HPDE6-E6E7 (cell line): ENCODE measurements at regions not wholly inside any gene's neighbourhood (a gene's known extent, or its start where the extent isn't known, plus 50 kb on each side); places are given as distances from the start of the nearest gene placed in this dataset.
"Not testable (repeated sequence)": the region's sequence is repeated elsewhere in the genome, so short reads cannot be mapped to it uniquely, and the experiment has no call there.

Experiments
- DNase-seq: peaks from one replicate; pipeline ENCODE4 v3.0.0; 2011; ENCODE audit warnings: missing footprints; ENCODE audit errors: extremely low spot score

DNA sequence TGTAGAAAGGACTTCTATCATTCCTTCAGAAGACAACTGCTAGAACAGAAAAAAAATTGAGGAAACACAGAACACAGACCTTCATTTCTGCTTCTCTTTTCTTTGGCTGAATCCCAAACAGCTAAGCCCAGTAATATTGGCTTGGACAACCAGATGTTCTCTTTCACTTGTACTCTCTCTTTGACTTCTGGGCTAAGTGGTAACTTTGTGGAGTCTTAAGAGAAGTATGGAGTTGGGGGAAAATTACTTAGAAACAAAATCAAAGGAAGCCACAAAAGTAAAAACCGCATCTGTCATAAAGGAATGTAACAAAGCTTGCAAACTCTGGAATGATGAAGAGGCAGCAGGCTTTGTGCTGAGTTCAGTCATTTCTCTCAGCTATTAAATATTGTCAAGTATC is 587.5 kb downstream of the CBLN4 start:
- DNase-seq: no peak

DNA sequence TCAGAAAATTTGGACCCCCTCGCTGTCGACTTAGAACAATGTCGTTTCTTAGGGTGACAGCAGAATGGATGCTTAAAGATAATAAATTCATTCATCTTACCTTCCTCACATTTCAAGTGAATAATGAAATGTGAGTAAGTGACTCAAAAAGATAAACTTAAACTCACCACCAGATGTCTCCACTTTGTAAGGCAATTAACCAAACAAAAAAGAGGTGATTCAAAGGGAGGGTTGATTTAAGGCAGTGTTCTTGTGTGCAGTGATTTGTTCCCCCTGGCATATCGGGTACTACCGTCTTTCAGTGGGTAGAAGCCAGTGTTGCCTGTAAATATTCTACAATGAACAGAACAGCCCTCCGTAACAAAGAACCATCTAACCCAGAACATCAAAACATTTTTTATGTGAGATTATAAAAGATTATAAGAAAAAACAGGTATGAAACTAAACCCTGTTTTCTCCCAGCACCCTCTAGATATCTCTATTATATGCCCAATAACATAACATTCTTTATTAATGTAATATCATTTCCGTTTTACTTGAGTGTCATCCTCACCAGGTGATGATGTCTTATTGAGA is 589.7 kb downstream of the CBLN4 start:
- peak; percentile 25 for DNase-seq

DNA sequence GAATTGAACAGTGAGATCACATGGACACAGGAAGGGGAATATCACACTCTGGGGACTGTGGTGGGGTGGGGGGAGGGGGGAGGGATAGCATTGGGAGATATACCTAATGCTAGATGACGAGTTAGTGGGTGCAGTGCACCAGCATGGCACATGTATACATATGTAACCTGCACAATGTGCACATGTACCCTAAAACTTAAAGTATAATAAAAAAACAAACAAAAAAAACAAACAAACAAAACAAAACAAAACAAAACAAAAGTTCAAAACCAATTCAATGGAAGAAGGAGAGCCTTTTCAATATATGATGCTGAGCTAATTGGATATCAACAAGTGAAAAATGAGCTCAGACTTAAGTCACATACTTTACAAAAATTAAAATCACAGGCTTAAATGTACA is 592.8 kb downstream of the CBLN4 start:
- DNase-seq: not testable (repeated sequence)

DNA sequence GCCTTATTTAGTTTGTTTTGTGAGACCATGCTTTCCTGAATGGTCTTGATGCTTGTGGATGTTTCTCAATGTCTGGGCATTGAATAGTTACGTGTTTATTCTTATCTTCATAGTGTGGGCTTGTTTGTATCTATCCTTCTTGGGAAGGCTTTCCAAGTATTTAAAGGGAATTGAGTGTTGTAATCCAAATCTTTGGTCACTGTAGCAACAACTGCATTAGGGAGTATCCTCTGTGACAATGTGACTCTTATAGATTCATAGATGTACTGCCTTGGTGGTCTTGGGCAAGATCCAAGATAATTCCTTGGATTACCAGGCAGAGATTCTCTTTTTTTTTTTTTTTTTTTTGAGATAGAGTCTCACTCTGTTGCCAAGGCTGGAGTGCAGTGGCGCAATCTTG is 598.4 kb downstream of the CBLN4 start:
- no peak for DNase-seq

DNA sequence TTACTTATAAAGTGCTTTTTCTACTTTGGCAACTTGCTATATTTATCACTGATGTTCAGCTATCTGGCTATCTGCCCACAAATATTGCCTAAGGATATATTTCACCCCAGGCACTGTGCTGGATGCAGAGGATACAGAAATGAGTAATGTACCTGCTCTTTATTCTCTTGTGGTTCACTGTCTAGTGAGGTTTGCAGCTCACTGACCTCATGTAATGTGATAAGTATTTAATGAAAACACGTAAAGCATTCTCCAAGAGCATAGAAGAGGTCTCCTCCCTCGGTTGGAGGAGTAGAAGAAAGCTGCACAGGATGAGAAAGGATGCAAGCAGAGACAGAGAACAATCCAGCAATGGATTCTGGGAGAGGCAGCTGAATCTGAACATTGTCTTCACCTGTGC is 610.7 kb downstream of the CBLN4 start:
- DNase-seq: no peak

DNA sequence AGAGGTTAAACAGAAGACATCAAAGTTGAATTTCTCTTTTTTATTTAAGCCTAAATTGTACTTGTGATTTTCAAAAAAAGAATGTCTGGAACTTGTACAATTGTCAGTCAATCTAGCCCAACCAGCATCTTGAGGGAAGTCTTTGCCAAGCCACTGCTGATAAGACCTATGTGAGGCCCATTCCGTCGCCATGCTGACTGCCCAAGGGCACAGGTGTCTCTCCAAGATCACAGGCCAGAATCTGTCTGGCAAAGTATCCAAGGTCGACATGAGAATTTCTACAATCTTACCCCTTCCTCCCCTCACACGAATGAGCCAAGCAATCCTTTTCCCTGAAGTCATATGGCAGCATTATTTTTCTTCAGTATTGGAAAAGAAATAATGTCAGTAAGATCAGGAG is 614.5 kb downstream of the CBLN4 start:
- DNase-seq: no peak

DNA sequence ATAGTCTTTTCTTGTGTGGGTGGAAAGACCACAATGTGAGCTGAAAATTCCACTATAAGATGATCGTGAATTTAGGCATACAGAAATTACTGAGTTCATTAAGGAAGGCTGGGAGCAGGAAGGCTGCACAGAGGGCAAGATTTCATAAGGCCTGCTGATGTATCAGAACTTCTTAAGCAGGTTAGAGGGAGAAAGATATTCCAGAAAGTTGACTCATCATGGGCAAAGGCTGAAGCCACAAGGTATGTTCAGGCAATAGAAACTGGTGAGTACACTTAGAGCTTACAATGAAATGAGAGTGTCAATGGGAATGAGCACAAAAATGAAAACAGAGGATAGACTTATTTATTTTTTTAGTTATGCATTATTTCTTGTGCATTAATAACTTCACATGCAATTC is 618.6 kb downstream of the CBLN4 start:
- peak; percentile 16 for DNase-seq

DNA sequence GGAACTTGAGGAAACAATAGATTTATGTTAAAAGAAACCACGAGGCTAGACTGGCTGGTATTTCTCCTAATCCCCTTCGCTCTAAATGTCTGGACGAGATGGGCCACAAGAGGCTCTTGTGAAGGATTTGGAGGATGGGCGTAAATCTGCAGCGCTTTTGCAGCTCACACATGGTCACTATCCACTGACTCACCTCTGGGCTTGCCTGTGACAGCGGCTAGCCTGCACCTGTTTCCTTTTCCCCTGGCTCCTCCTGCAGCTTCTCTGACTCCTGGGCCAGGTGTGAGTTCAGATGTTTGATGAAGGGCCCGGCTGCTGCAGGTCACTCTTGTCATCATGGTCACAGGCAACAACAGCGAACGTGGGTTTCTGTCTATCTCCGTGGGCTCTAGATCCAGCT is 629.4 kb downstream of the CBLN4 start:
- no peak for DNase-seq

DNA sequence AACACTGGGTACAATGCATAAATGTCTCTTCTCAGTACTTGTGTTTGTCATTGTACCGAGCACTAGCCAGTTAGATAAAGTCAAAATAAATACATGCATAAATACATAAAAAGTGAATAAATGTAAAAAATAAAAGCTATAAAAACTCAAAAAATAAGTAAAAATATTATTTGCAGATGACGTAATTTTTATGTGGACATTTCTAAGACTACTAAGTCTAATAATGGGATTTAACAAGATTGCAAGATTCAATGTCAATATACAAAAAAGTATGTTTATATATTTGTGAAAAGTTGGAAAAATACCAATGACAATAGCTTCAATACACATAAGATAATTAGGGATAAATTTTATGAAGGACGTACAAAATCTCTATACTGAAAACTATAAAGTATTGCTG is 639.6 kb downstream of the CBLN4 start:
- no peak for DNase-seq

DNA sequence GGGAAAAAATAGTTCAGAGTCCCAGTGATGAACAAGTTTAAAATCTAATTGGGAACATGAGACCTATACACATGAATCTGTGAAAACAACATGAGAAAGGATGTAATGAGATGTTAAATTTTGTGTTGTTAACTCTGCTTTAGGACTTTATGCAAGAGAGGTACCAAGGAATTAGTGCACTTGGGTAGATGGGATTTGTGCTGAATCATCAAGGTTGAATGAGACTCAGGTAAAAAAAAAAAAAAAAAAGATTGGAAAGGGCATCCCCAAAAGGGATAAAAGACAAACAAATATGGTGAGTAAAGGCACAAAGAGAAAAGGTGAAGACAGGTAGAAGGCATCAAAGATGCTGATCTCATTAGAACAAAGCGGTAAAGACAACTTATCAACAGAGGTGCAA is 644.4 kb downstream of the CBLN4 start:
- DNase-seq: no peak

DNA sequence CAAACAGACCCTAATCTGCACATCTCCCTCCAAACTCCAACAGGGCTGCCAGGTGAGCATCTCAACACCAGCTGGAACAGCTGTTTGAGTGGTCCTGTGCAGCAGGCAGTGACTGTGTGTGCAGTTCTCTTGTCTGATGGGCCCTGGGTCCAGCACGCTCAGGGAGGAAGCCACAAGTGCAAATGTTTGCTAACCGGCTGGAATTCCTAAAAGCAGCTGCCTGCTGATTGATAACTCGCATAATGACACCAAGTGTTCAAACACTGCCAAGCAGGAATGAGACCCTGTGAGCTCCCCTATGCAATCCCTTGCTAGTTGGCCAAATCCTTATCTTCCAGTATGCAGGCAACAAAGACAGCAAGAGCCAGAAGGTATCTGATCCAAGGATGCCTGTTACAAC is 650.6 kb downstream of the CBLN4 start:
- no peak for DNase-seq

DNA sequence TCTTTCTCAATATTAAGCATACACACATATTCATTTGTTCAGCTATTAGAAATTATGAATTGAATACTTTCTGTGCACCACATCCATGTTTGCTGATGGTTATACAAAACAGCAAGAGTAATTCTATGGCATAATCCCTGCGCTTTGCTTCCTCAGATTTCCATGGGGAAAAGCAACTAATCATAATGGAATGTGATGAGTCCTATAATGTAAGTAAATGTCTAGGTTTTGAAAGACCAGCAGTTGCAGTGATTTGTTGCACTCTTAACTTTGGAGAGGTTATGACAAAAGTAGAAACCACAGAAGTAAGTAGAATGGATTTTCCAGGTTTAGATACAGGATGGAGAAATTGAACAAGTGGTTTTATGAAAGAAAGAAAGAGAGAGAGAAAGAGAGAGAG is 652.1 kb downstream of the CBLN4 start:
- no peak for DNase-seq

DNA sequence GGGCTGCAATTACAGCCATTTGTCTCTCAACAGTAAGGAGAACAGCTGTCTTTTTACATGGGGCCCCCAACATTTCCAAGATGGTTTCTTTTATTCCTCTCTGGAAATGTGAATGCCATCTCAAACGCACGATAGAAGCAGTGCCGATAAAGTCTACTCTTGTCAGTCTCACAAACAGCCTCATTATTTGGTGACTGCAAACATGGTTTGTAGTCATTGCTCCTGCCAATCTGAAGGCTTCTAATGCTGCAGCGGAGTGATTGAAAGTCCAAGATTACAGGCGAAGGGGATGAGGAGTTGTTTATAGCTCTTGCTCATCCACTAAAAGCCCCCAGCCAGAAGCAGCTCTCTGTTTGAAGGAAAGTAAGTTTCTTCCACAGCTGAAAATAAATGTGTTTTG is 657.1 kb downstream of the CBLN4 start:
- DNase-seq: no peak

DNA sequence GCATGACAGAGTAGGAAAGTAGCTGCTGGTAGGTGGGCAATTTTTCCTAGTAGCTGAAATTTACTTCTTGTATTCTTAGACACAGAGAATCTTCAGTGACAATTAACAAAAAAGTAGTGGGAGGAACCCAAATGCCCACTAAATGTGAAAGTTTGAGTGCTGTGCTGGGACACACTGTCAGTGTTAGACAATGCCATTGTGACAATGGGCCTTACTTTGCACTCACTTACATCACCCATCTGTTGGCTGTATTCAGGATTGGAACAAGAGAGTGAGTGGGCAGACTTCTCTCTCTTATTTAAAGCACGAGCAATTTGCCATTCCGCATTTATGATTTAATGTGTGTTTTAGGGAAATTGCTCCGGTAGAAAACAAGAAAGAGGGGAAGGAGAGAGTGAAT is 662.5 kb downstream of the CBLN4 start:
- DNase-seq: no peak

DNA sequence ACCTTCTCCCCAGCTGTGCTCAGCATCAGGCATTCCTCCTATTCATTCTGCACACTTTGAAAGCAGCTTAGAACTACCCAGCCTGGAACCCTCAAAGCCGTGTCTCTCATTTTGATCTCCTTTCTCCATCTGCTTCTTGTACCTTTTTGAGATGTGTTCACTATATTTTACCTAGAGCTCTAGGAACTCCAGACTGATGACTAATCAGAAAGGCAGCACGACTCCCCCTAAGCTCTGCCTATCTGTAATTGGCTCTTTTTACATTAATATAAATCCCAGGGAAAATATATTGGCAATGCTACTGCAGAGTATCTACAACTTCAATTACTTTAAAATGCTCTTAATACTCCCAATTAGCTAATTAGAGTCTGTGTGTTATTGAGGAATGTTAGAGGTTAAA is 671.5 kb downstream of the CBLN4 start:
- DNase-seq: no peak

DNA sequence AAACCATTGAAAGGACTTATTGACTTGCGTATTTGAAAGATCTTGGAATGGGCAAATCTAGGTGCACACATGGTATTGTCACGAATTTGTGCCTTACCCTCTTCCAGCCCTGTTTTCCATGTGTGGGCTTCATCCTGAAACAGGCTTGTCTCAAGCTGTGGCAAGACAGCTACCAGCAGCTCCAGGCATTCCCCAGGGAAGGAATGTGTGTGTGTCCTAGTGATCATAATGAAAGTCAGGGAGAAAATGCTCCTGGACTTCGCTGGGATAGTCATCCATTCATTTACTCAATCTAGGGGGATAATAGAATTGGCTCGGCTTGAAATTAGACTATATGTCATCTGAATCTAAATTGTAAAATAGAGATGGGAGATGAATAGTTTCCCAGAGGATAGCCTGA is 676.2 kb downstream of the CBLN4 start:
- no peak for DNase-seq

DNA sequence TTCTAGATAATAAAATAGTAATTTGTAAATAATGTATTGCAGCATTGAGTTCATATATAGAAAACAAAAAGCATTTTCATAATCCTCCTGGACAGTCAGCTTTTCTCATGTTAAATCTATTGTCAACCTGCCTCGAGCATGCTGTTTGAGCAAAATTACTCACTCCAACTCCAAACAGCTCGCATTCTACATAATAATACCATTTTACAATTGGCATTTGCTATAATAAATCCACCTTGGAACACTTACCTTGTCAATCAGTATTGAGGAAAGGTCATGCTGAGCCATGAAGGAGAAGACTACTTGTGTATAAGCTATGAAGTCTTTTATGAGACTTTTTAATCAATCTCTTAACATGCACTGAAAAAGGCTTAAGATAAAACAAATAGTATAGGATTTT is 682.6 kb downstream of the CBLN4 start:
- DNase-seq: no peak

DNA sequence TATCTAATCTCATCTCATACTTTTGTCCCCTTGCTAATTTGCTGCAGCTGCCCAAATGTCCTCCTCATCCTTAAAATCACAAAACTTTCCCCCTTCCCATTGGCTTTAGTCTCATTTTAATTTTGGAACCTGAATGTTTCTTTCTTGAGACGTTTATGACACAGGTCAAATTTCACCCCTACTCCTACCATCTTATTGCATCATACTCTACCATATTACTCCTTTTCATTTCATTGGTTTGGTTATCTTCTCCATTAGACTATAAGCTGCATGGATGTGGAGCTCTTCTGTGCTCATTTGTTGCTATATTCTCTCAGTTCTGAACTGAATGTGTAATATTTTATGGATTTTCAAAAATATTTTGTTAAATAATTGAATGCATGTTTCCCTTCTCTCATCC is 688.6 kb downstream of the CBLN4 start:
- DNase-seq: no peak

DNA sequence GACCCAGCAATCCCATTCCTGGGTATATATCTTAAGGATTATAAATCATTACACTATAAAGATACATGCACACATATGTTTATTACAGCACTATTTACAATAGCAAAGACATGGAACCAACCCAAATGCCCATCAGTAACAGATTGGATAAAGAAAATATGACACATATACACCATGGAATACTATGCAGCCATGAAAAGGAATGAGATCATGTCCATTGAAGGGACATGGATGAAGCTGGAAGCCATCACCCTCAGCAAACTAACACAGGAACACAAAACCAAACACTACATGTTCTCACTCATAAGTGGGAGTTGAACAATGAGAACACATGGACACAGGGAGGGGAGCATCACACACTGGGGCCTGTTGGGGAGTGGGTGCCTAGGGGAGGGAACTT is 694.5 kb downstream of the CBLN4 start:
- not testable (repeated sequence) for DNase-seq

DNA sequence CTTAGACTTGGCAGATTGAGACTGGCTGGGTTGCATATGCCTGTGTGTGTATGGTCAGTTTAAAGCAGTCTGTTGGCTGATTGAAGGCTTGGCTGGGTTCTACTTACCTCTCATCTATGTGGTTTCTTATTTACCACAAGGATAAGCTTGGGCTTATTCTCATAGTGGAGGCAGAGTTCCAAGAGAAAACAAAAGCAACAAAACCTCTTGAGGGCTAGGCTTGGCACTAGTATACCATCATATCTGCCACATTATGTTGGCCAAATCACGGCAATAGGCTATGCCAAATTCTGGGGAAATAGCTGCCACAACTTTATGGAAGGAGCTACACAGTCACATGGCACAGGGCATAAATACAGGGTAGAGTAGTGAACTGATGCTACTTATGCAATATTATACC is 714.1 kb downstream of the CBLN4 start:
- DNase-seq: no peak

DNA sequence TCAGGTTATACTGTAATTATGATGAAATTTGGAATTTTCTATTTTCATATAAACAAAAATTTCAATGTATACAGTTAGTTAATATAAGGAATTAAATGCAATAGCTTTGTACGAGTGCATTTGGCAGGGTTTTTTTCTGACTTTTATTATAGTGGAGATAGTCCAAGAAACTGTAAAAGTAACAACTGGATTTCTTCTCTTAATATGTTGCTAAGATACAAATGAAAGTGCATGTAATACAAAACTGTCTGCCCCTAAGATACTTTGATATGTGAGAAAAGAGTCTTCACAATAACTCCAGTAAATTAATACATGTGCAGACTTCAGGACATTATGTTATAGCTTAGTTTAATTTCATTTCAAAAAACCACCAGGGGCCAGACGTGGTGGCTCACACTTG is 721.4 kb downstream of the CBLN4 start:
- no peak for DNase-seq

DNA sequence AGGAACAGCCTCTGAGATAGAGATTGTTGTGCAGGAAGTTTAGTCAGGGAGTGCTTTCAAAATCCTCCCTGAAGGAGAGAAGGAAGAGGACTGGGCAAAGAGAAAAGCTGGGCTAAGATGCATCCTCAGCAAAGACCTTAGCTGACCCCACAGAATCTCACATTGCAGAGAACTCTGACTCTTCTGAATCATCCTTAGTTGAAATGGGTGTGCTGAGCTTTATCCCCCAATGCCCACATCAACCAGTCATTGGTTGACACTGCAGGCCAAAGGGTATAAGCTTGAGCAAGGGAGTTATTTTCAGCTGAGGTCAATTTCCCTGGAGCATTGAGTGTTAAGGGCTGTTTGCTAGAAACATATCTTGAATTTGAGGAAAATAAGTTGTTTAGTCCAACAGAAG is 732.2 kb downstream of the CBLN4 start:
- no peak for DNase-seq

DNA sequence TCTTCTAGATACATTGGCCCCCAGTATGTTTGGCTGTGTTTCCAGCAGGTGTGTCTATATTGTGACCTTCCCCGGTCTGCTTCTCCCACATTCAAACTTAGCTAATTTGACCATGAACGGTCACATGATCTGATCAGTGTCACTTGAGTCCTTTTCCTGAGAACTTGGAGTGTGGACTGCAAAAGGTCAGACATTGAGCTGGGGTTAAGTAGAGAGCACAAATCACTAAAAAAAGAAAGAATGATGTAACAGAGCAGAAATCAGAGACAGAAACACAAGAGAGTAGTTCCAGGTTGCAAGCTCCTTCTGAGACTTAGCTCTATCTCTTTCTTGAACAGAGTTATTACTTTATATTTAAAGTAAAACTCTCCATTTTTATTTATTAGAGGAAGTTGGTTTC is 733.9 kb downstream of the CBLN4 start:
- DNase-seq: no peak

DNA sequence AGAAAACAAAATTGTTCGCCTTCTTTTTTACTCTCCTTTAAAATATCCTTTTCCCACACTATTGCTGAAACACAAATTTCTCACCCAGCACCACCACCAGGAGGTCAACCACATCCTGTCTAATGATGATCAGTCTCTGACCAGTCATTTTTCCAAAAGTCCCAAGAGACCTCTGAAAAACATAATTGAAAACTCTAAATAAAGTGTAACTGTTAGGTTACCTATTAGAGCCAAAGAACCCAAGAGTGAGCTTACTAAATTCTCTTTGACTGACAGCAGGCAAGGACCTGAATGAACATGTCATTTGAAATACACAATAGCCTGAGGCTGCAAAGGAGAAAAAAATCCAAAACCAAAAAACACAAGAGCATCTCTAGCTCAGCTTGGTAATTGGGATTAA is 735.4 kb downstream of the CBLN4 start:
- no peak for DNase-seq

DNA sequence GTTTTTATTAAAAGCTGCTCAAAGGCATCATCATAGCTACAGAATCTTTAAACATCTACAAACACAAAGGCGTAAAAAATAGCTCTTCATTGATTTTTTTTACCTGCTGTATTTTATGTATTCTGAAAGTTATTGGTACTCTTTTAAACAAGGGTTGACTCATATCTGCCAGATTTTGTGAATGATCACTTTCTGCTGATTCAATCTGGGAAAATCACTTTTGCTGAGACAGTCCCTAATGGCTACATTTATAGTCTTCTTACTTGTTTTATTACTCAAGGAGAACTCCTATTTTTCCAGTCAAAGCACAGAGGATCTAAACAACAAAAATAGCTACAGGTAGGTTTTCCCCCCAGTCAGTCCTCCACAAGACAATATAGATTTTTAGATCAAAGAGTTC is 739.0 kb downstream of the CBLN4 start:
- DNase-seq: no peak
